Brain microvascular endothelial cell (primary cell): ENCODE measurements at regions not wholly inside any gene's neighbourhood (a gene's known extent, or its start where the extent isn't known, plus 50 kb on each side); places are given as distances from the start of the nearest gene placed in this dataset.

Experiments used
- DNase-seq: peaks from one replicate; pipeline ENCODE4 v3.0.0-alpha.2; 2020
- H3K27ac ChIP-seq: fragments of 250-450 bp; sonication (Bioruptor Pico); 2 replicates; pipeline ENCODE4 v1.5.1; 2020; ENCODE audit warnings: mild to moderate bottlenecking, moderate library complexity
- H3K27me3 ChIP-seq: fragments of 250-450 bp; sonication (Bioruptor Pico); replicated peaks from 2 replicates; pipeline ENCODE4 v1.5.1; 2020; ENCODE audit warnings: mild to moderate bottlenecking
- H3K36me3 ChIP-seq: fragments of 250-450 bp; sonication (Bioruptor Pico); replicated peaks from 2 replicates; pipeline ENCODE4 v1.5.1; 2020; ENCODE audit warnings: mild to moderate bottlenecking
- H3K4me3 ChIP-seq: 2 replicates; pipeline ENCODE4 v1.5.1; 2011; ENCODE audit warnings: low read depth, mild to moderate bottlenecking, control low read depth, low read length, moderate library complexity
- in situ Hi-C: cut with HindIII; loops from 2 replicates; pipeline ENCODE4 v1.10.0; 2017; ENCODE audit warnings: low sequenced_read_pairs, low pct_ligation_motif_present
- TF ChIP-seq, protein P1 (sequence below): IDR thresholded peaks from 2 replicates; pipeline ENCODE4 v1.5.1; 2011; ENCODE audit warnings: low read depth, mild to moderate bottlenecking, moderate library complexity, low read length, control low read depth, inconsistent platforms; ENCODE audit errors: missing control alignments

DNA sequence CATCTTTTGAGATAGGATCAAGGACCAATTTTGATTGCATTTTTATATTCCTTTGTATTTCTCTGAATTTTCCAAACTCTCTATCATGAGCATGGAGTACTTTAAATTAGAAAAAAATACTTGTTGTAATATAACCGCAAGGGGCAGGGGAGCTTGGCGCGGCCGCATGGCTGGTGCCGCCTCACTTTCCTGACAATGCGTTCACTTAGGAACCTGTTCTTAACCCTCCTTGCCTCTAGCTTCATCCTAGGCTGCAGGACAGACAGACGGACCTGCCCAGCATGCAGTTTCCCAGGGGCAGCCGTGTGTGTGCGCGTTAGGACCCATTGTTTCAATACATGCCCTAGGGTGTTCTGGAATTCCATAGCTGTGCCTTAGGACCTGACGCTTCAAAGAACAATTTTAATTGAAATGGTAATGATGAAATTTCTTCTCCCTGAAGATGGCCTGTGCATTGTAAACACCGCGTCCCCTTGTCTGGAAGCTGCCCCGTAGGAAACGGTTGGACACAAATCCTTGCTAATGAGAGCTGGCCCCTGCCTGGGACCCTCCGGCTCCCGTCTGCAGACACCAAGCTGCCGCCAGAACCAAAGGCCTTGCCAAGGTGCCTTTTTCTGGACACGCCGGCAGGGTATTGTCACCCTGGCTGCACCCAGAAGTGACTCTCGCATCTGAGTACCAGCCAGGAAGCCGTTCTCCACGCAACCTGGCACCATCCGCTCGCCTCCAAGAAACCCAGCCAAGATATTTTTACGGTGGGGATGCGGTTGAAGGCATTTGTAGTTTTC lies 466.4 kb downstream of the NPHP4 start:
- TF ChIP-seq, protein P1, sequence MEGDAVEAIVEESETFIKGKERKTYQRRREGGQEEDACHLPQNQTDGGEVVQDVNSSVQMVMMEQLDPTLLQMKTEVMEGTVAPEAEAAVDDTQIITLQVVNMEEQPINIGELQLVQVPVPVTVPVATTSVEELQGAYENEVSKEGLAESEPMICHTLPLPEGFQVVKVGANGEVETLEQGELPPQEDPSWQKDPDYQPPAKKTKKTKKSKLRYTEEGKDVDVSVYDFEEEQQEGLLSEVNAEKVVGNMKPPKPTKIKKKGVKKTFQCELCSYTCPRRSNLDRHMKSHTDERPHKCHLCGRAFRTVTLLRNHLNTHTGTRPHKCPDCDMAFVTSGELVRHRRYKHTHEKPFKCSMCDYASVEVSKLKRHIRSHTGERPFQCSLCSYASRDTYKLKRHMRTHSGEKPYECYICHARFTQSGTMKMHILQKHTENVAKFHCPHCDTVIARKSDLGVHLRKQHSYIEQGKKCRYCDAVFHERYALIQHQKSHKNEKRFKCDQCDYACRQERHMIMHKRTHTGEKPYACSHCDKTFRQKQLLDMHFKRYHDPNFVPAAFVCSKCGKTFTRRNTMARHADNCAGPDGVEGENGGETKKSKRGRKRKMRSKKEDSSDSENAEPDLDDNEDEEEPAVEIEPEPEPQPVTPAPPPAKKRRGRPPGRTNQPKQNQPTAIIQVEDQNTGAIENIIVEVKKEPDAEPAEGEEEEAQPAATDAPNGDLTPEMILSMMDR: no peak
- DNase-seq: no peak
- no peaks in the 10 kb centered on the region for H3K36me3 ChIP-seq
- H3K27ac ChIP-seq: no peak overlapping the region
- in situ Hi-C loops: no loop called here
- no peaks in the 10 kb centered on the region for H3K27me3 ChIP-seq
- no peak overlapping the region for H3K4me3 ChIP-seq

DNA sequence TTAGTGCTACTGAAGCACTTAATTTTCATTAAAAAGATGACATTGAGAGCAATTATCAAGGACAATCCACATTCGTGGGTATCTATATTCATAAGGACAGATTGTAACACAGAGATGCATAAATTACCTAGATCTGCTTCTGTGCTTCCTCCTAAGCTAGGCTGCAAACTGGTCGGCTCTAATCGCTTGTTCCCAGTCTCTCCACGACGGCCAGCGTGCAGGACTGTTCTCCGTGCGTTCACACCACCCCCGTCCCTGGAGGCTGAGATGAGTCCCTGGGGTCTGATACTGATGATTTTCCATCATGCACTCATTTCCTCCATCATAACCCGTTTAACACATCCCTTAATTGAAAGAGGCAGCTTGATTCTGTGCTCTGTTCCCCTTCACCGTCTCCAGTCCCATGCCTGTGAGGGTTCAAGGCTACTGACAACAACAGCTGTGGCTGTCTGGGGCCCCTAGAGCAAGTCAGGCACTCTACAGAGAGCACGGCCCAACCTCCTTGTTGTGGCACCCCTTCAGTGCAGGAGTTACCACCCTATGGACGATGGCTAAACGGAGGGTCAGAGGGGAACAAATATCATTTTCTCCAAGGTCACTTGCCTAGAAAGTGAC lies 469.6 kb downstream of the NPHP4 start:
- Histone ChIP-seq H3K27me3 (no peaks in the 10 kb centered on the region), H3K27ac (no peak overlapping the region), H3K36me3 (no peaks in the 10 kb centered on the region), H3K4me3 (no peak overlapping the region)
- TF ChIP-seq, protein P1: no peak
- in situ Hi-C loops: no loop called here
- DNase-seq: no peak

DNA sequence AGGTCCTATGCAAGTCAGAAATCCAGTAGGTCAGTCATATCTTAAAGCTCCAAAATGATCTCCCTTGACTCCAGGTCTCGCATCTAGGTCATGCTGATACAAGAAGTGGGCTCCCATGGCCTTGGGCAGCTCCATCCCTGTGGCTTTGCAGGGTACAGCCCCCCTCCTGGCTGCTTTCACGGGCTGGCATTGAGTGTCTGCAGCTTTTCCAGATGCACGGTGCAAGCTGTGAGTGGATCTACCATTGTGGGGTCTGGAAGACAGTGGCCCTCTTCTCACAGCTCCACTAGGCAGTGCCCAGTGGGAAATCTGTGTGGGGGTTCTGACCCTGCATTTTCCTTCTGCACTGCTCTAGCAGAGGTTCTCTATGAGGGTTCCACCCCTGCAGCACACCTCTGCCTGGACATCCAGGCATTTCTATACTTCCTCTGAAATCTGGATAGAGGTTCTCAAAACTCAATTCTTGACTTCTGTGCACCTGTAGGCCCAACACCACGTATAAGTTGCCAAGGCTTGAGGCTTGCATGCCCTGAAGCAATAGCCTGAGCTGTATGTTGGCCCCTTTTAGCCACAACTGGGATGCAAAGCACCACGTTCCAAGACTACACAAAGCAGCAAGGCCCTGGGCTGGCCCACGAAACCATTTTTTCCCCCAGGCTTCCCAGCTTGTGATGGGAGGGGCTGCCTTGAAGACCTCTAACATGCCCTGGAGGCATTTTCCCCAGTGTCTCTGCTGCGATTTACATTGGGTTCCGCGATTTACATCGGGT lies 472.7 kb downstream of the NPHP4 start:
- TF ChIP-seq, protein P1: no peak
- in situ Hi-C loops: no loop called here
- H3K4me3 ChIP-seq: no peak overlapping the region
- no peaks in the 10 kb centered on the region for H3K36me3 ChIP-seq
- H3K27ac ChIP-seq: no peak overlapping the region
- no peaks in the 10 kb centered on the region for H3K27me3 ChIP-seq
- DNase-seq: no peak

DNA sequence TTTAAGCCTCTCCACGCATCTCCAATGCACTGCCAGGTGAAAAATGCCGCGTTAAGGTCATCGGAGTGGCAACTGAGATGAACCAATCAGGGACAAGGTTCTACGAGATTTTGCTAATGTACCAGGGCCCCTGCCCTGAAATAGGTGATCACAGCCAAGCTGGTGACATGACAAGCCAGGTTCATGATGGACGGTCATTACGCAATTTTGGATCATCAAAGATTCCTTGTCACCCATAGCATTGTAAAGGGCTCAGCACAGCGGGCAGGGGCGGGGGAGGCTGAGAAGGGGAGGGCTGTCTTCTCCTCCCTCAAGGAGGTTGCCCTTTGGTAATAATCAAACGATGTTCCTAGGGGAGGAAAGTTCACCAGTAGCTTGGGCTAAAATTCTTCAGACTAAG lies 475.5 kb downstream of the NPHP4 start:
- H3K4me3 ChIP-seq: no peak overlapping the region
- TF ChIP-seq, protein P1: no peak
- no peak overlapping the region for H3K27ac ChIP-seq
- in situ Hi-C loops: no loop called here
- no peaks in the 10 kb centered on the region for H3K36me3 ChIP-seq
- DNase-seq: no peak
- H3K27me3 ChIP-seq: no peaks in the 10 kb centered on the region

DNA sequence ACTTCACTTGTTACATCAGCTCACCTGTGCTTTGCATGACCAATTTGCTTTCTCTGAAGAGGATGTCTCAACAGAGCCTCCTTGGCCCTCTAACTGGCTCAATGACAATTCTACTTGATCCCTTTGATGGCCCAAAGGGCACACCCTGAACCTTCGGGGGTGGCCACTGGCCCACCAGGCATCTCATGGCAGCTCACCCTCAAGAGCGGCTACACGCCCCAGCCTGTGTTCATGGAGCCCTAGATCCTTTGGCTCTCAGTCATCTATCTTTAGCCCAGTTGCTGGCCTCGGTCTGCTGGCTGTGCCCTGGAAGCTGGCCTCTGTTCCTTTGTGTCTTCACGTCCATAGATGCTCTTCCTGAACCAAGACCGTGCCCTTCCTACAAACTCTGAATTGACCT lies 476.7 kb downstream of the NPHP4 start:
- no peak for DNase-seq
- no peak overlapping the region for H3K27ac ChIP-seq
- no peak overlapping the region for H3K4me3 ChIP-seq
- TF ChIP-seq, protein P1: no peak
- no peaks in the 10 kb centered on the region for H3K27me3 ChIP-seq
- in situ Hi-C loops: no loop called here
- no peaks in the 10 kb centered on the region for H3K36me3 ChIP-seq
